ENCODE measurements at regions not wholly inside any gene's neighbourhood (a gene's known extent, or its start where the extent isn't known, plus 50 kb on each side); places are given as distances from the start of the nearest gene placed in this dataset.
"Not testable (repeated sequence)": the region's sequence is repeated elsewhere in the genome, so short reads cannot be mapped to it uniquely, and the experiment has no call there.

DNA sequence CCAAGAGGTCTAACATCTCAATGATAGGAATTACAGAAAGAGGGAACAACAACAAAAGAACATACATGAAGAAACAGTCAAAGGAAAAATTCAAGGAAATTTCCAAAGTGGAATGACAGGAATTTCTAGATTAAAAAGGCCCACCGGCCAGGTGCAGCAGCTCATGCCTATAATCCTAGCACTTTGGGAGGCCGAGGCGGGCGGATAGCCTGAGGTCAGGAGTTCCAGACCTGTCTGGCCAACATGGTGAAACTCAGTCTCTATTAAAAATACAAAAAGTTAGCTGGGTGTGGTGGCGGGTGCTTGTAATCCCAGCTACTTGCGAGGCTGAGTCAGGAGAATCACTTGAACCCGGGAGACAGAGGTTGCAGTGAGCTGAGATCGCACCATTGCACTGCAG lies 277.2 kb upstream of the AMIGO2 start:
- H3K27ac ChIP-seq (ENCODE audit: low read length); ATAC-seq; H3K9me3 ChIP-seq (ENCODE audit: control insufficient read depth, low read length); H3K4me1 ChIP-seq (ENCODE audit: control insufficient read depth, insufficient read depth, low read length); H3K27me3 ChIP-seq (ENCODE audit: control insufficient read depth, insufficient read depth); intact Hi-C loops (cut with DNase I); DNase-seq; H3K4me3 ChIP-seq (ENCODE audit: low read length): not testable (repeated sequence)
- WGBS, result 92% methylated on average over 8 of the region's 8 CpGs

DNA sequence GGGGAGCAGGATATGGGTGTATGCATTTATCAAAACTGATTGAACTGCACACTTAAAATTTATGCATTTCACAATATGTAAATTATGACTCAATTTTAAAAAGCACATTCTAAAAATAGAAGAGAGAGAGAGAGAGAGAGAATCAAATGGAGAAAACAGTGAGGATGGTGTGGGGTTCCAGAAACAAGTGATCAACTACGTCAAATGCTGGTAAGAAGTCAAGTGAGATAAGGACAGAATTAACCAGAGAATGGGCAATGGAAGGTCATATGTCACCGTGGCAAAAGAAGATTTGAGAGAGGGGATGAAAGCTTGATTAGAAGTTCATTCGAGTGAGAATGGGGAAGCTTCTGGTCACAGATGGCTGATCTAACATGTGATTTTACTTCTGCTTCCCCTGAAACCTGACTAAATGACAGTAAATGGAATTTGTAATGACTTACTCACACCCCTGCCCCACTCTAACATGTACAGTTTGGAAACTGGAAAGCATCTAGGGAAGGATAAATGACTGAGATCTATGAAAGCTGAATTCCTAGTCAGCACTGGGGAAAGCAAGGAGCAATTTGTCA lies 276.5 kb upstream of the AMIGO2 start:
- 35% methylated on average over 3 of the region's 3 CpGs for WGBS
- DNase-seq, result no peak
- no peak for ATAC-seq
- Histone ChIP-seq H3K4me1 (ENCODE audit: control insufficient read depth, insufficient read depth, low read length) (no peaks in the 10 kb centered on the region), H3K27me3 (ENCODE audit: control insufficient read depth, insufficient read depth) (no peaks in the 10 kb centered on the region), H3K27ac (ENCODE audit: low read length) (no peak overlapping the region), H3K9me3 (ENCODE audit: control insufficient read depth, low read length) (no peaks in the 10 kb centered on the region), H3K4me3 (ENCODE audit: low read length) (no peak overlapping the region)
- intact Hi-C loops (cut with DNase I), result no loop called here

DNA sequence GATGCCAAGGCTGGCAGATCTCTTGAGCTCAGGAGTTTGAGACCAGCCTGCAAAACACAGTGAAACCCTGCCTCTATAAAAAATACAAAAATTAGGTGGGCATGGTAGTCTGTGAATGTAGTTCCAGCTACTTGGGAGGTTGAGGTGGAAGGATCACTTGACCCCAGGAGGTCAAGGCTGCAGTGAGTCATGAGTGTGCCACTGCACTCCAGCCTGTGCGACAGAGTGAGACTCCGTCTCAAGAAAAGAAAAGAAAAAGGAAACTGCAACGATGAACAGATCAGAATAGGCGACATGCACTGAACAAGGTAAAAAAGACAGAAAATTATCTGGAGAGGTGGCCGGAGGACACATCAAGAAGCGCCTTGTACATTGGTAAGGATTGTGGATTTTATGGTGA lies 273.7 kb upstream of the AMIGO2 start:
- DNase-seq, result no peak
- ATAC-seq, result no peak
- WGBS, result 88% methylated on average over 6 of the region's 6 CpGs
- intact Hi-C loops (cut with DNase I), result no loop called here
- Histone ChIP-seq H3K27me3 (ENCODE audit: control insufficient read depth, insufficient read depth) (no peaks in the 10 kb centered on the region), H3K4me3 (ENCODE audit: low read length) (no peak overlapping the region), H3K27ac (ENCODE audit: low read length) (no peak overlapping the region), H3K9me3 (ENCODE audit: control insufficient read depth, low read length) (no peaks in the 10 kb centered on the region), H3K4me1 (ENCODE audit: control insufficient read depth, insufficient read depth, low read length) (no peaks in the 10 kb centered on the region)

DNA sequence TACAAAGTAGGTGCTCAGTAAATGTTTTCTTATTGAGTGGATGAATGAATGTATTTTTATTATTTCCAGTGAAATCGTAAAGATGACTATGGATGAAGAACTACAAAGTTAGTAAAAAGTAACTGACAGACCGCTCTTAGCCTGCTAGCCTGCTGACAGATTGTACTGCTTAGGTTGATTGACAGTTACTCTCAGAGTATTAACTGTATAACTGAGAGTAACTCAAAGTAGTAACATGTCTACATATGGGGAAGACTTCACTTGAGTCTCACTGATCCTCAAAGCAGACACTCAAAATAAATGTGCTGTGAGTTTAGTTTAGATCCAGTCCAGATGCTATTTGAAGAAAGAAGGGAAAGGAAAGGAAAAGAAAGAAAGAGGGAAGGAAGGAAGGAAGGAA lies 272.3 kb upstream of the AMIGO2 start:
- DNase-seq (no peak), ATAC-seq (no peak)
- no peaks in the 10 kb centered on the region for H3K9me3 ChIP-seq (ENCODE audit: control insufficient read depth, low read length)
- intact Hi-C loops (cut with DNase I), result no loop called here
- no peaks in the 10 kb centered on the region for H3K27me3 ChIP-seq (ENCODE audit: control insufficient read depth, insufficient read depth)
- no peak overlapping the region for H3K4me3 ChIP-seq (ENCODE audit: low read length)
- no peaks in the 10 kb centered on the region for H3K4me1 ChIP-seq (ENCODE audit: control insufficient read depth, insufficient read depth, low read length)
- 93% methylated on average over 2 of the region's 2 CpGs for WGBS
- H3K27ac ChIP-seq (ENCODE audit: low read length), result no peak overlapping the region

DNA sequence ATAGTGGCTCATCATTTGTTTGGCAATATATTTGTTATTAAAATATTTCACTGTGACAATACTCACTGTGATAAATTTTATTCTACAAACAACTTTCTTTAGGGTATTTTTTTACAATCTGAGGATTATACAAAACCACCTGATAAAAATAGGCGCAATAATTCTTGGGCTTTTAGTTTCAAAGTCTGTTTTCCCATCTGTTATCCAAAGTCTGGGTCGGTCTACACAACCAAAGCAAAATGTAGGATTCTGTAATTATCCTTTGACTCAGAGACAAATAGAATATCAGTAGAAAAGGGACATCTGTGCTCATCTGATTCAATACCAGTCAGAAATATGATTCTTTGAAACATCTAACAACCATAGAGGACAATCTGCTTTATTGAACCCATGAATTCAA lies 271.8 kb upstream of the AMIGO2 start:
- Histone ChIP-seq H3K9me3 (ENCODE audit: control insufficient read depth, low read length) (no peaks in the 10 kb centered on the region), H3K4me1 (ENCODE audit: control insufficient read depth, insufficient read depth, low read length) (no peaks in the 10 kb centered on the region), H3K27me3 (ENCODE audit: control insufficient read depth, insufficient read depth) (no peaks in the 10 kb centered on the region), H3K27ac (ENCODE audit: low read length) (no peak overlapping the region), H3K4me3 (ENCODE audit: low read length) (no peak overlapping the region)
- ATAC-seq (no peak), DNase-seq (no peak)
- intact Hi-C loops (cut with DNase I), result no loop called here
- 94% methylated on average over 2 of the region's 2 CpGs for WGBS

DNA sequence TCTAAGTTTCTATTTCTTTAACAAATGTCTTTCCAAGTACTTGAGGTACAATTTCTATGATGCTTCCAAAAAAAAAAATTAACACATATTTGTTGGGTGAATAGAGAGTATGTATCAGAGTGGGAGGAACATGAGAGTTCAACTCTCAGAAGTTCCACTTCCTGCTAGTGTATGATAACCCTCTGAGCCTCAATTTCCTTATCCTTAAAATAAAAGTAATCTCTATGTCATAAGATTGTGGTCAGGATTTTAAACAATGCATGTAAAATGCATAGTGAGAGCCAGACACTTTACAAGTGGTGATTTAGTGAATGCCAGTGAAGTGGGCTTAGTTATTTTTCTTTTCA lies 270.3 kb upstream of the AMIGO2 start:
- Histone ChIP-seq H3K27ac (ENCODE audit: low read length) (no peak overlapping the region), H3K9me3 (ENCODE audit: control insufficient read depth, low read length) (no peaks in the 10 kb centered on the region), H3K4me3 (ENCODE audit: low read length) (no peak overlapping the region), H3K27me3 (ENCODE audit: control insufficient read depth, insufficient read depth) (no peaks in the 10 kb centered on the region), H3K4me1 (ENCODE audit: control insufficient read depth, insufficient read depth, low read length) (no peaks in the 10 kb centered on the region)
- no peak for ATAC-seq
- no peak for DNase-seq
- intact Hi-C loops (cut with DNase I), result no loop called here

DNA sequence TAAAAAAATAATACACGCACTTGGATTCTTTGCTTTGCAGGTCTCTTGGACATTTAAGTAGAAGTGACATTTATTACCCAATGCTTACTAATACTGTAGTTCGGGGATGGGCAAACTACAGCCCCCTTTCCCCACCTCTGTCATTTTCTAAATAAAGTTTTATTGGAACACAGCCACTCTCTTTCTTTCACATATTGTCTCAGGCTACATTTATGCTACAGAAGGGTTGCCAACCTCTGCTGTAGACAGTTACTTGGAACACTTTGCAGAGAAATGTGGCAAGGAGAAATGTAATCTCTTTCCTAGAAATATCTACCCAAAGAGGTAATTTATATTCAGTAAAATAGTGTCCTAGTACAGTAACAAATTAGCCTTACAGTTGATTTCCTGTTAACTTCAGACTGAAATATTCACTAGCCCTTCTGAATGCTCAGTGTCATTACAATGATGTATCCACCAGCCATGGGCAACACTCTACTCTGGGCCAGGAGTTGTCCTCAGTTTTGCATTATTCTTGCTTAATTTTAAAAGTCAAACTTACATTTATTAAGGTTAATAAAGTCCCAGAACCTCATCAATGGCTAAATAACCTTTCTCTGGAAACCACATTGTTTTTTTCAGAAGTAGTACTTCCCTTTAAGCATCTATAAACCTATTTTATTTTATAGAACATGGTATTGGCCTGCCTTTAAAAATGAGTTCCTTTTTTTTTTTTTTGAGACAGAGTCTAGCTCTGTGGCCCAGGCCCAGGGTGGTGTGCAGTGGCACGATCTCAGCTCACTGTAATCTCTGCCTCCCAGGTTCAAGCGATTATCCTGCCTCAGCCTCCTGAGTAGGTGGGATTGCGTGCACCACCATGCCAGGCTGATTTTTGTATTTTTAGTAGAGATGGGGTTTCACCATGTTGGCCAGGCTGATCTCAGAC lies 269.6 kb upstream of the AMIGO2 start:
- Histone ChIP-seq H3K27me3 (ENCODE audit: control insufficient read depth, insufficient read depth) (no peaks in the 10 kb centered on the region), H3K4me3 (ENCODE audit: low read length) (no peak overlapping the region), H3K9me3 (ENCODE audit: control insufficient read depth, low read length) (no peaks in the 10 kb centered on the region), H3K4me1 (ENCODE audit: control insufficient read depth, insufficient read depth, low read length) (no peaks in the 10 kb centered on the region), H3K27ac (ENCODE audit: low read length) (no peak overlapping the region)
- DNase-seq, result no peak
- 84% methylated on average over 5 of the region's 5 CpGs for WGBS
- intact Hi-C loops (cut with DNase I), result no loop called here
- no peak for ATAC-seq

DNA sequence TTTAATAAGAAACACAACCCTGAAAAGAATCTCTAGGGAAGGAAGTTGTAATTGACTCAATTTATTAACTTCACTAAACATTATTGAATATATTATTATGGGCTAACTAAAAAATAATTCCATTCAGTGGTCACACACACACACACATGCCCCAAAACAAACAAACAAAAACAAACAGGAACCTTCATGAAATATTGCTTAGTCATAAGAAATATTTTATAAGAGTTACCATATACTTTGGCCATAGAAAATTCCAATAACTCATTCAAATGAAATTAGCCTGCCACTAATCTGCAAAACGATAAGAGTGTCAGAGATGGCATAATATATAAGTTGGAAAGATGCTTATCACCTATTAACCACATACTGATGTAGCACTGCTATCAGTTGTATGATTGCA lies 268.4 kb upstream of the AMIGO2 start:
- H3K4me1 ChIP-seq (ENCODE audit: control insufficient read depth, insufficient read depth, low read length), result no peaks in the 10 kb centered on the region
- H3K9me3 ChIP-seq (ENCODE audit: control insufficient read depth, low read length), result no peaks in the 10 kb centered on the region
- no peaks in the 10 kb centered on the region for H3K27me3 ChIP-seq (ENCODE audit: control insufficient read depth, insufficient read depth)
- WGBS, result 81% methylated on average over 1 of the region's 1 CpG
- ATAC-seq, result no peak
- no peak for DNase-seq
- H3K4me3 ChIP-seq (ENCODE audit: low read length), result no peak overlapping the region
- H3K27ac ChIP-seq (ENCODE audit: low read length), result no peak overlapping the region
- intact Hi-C loops (cut with DNase I), result no loop called here

DNA sequence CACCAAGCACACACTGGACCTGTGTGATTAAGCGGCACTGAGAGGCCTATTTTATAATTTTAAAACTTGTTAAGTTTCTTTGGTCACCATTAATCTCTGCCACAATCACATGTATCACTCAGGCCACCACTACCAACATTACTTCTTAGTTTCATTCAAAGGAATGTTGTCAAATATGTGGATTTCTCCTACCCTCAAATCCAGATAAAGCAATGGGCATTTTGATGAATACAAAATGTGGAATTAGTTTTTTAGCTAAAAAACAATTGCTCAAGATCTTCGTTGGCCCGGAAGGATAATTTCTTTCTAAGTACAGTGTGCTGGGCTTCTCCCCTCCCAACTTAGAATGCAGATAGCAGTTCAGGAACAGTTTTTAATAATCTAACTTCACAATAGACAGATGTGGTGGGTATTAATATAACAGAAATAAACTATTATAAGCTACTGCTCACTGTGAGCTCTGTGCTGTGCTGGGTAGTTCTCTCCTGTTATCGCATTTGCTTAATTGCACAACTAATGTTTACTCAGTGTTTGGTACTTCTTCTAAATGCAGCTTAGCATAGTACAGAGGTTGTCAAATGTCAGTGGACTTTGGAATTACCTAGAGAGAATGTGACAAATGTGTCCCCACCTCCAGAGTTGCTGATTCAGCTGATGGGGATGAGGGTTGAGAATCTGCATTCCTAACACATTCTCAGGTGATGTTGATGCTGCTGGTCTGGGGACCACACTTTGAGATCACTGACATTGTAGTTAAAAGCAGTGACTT lies 266.7 kb upstream of the AMIGO2 start:
- peak in 1 of 2 donors; percentile 41 for ATAC-seq
- no peak overlapping the region for H3K27ac ChIP-seq (ENCODE audit: low read length)

DNA sequence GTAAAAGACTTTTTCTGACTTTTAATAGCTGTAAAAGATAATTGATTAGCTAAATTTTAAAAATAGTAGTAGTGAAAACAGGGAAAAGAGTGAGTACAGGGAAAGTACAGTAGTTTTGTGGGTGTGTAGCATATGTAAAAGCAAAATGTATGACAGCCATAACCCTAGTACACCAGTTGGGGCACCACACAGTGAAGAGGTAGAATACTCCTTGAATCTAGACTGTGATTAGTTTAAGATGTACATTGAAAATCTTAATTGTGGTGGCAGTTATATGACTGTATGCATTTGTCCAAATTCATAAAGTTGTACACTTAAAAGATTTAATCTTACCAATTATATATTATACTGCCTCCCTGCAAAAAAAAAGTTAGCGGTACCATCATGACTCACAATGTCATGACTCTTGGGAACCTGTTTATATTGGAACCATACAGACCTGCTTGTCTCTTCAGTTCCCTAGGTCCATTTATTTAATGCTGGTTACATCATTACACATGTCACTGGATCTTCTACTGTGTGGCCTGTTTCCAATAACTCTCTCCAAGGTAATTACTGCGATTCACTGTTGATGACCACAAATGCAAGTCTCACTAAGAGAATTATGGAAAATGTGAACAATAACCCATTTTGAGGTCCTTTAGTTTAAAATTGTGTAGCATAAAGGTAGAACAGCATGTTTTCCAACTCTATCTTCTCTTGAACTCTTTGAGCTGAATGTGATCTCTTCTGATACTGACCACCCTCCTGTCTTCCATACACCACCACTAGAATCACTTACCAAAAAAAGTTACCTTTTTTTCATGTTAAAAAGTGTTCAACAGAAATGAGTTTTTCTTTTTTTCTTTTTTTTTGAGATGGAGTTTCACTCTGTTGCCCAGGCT lies 264.2 kb upstream of the AMIGO2 start:
- intact Hi-C loops (cut with DNase I), result no loop called here
- DNase-seq (no peak), ATAC-seq (no peak)
- no peaks in the 10 kb centered on the region for H3K4me1 ChIP-seq (ENCODE audit: control insufficient read depth, insufficient read depth, low read length)
- H3K27me3 ChIP-seq (ENCODE audit: control insufficient read depth, insufficient read depth), result no peaks in the 10 kb centered on the region
- 88% methylated on average over 2 of the region's 2 CpGs for WGBS
- H3K27ac ChIP-seq (ENCODE audit: low read length), result no peak overlapping the region
- H3K9me3 ChIP-seq (ENCODE audit: control insufficient read depth, low read length), result no peaks in the 10 kb centered on the region
- H3K4me3 ChIP-seq (ENCODE audit: low read length), result no peak overlapping the region

More for the DNA sequence above, 266.7 kb upstream of the AMIGO2 start:
- Histone ChIP-seq H3K27me3 (ENCODE audit: control insufficient read depth, insufficient read depth) (no peaks in the 10 kb centered on the region), H3K9me3 (ENCODE audit: control insufficient read depth, low read length) (no peaks in the 10 kb centered on the region), H3K4me3 (ENCODE audit: low read length) (no peak overlapping the region), H3K4me1 (ENCODE audit: control insufficient read depth, insufficient read depth, low read length) (no peaks in the 10 kb centered on the region)
- intact Hi-C loops (cut with DNase I), result no loop called here
- WGBS, result 87% methylated on average over 4 of the region's 4 CpGs
- no peak for DNase-seq

All from right cardiac atrium (tissue), 5 donors.